Pancreas (tissue), 10 donors: ENCODE measurements at regions not wholly inside any gene's neighbourhood (a gene's known extent, or its start where the extent isn't known, plus 50 kb on each side); places are given as distances from the start of the nearest gene placed in this dataset.

Experiments used
- ATAC-seq, 4 donors: fragments of 200-7000 bp; cut with Tn5 transposase; one replicate each; pipeline versions ENCODE4 v1.8.0 to v1.9.1; 2020; ENCODE audit warnings: mild to moderate bottlenecking in 4 of 4, moderate library complexity in 4 of 4
- DNase-seq, 6 donors: peaks; one replicate each; pipeline ENCODE4 v3.0.0-alpha.2; 2020
- FAIRE-seq: peaks from 2 replicates; lab custom pipeline; 2012; peaks lifted over from hg19 to GRCh38; lab: Jason Lieb, UNC
- H3K27ac ChIP-seq, 4 donors: fragments of 200-600 bp; sonication (generic); 1 replicate in 3 of 4; 2 replicates in 1 of 4; pipeline versions ENCODE4 v1.5.0 to v1.8.0; 2020
- H3K27me3 ChIP-seq, 4 donors: fragments of 200-600 bp; one replicate each; pipeline ENCODE4 v1.8.0; 2021
- H3K36me3 ChIP-seq, 3 donors: fragments of 200-600 bp; sonication (generic) in 1 of 3; one replicate each; pipeline versions ENCODE4 v1.5.0 to v1.8.0; 2020 to 2021
- H3K4me1 ChIP-seq, 3 donors: fragments of 200-600 bp; one replicate each; pipeline ENCODE4 v1.8.0; 2021
- H3K4me3 ChIP-seq, 4 donors: fragments of 200-600 bp; sonication (generic) in 2 of 4; one replicate each; pipeline versions ENCODE4 v1.5.0 to v1.8.0; 2020 to 2021
- H3K9me3 ChIP-seq, 4 donors: fragments of 200-600 bp; one replicate each; pipeline ENCODE4 v1.8.0; 2021
- WGBS, 2 donors: extraction: QIAGEN DNeasy Blood & Tissue Kit; methylation state at CpG; one replicate each; pipeline ENCODE4 v1.1.7; 2013; 5-methylcytosine and 5-hydroxymethylcytosine counted together
- intact Hi-C, 3 donors: fragments of 100-400 bp; cut with DNase I; formaldehyde crosslinking; loops; one replicate each; pipeline versions ENCODE4 v1.11.1 to v1.14.2; 2022
- TF ChIP-seq, protein P1 (sequence below), 4 donors: fragments of 200-600 bp; sonication (generic) in 3 of 4; IDR thresholded peaks; one replicate each; pipeline versions ENCODE4 v1.5.0 to v1.8.0; 2021; ENCODE audit warnings: antibody characterized with exemption in 4 of 4
- donor health status: healthy with polysubstance abuse.
- donor health status: DM: no; HTN: no; CAD: no; lungs with moderate emphysema.
- donor health status: DM: no; HTN: no; CAD: no.
- donor health status: control.
- donor health status: control.
- donor health status: Bipolar disorder and iron deficiency.
- donor health status: DM: yes; HTN: yes; CAD: no.
- donor health status: DM: no; HTN: no; CAD: no.
- donor health status: DM: no; HTN: no; CAD: no.
- donor health status: DM: yes; HTN: yes; CAD: no.

DNA sequence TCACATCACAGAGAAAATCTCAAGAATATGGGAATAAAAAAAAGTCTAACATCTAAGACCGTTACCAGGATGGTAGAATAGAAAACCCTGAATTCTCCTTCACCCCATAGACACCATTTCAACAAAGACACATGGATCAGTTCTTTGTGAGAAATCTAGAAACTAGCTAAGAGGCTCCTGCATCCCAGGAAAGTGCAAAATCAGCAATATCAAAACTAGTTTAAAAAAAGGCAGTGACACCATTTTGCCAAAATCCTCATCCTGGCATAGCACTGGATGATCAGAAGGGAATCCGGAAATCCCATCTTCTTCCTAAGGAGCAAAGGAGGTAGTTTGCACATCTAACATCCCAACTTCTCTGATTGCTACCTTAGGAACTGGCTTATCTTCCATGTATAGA, 88.9 kb upstream of the MAGEE2 start:
- peaks cover 0 to 4% (median 0%) of the 10 kb centered on the region in 4 donors for H3K27me3 ChIP-seq
- TF ChIP-seq, protein P1, sequence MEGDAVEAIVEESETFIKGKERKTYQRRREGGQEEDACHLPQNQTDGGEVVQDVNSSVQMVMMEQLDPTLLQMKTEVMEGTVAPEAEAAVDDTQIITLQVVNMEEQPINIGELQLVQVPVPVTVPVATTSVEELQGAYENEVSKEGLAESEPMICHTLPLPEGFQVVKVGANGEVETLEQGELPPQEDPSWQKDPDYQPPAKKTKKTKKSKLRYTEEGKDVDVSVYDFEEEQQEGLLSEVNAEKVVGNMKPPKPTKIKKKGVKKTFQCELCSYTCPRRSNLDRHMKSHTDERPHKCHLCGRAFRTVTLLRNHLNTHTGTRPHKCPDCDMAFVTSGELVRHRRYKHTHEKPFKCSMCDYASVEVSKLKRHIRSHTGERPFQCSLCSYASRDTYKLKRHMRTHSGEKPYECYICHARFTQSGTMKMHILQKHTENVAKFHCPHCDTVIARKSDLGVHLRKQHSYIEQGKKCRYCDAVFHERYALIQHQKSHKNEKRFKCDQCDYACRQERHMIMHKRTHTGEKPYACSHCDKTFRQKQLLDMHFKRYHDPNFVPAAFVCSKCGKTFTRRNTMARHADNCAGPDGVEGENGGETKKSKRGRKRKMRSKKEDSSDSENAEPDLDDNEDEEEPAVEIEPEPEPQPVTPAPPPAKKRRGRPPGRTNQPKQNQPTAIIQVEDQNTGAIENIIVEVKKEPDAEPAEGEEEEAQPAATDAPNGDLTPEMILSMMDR (IDR thresholded peaks at IDR 0.05): no peak
- H3K27ac ChIP-seq: no peak overlapping the region
- no peak for DNase-seq
- FAIRE-seq: no peak
- no peaks in the 10 kb centered on the region for H3K9me3 ChIP-seq
- H3K4me1 ChIP-seq: no peaks in the 10 kb centered on the region
- ATAC-seq: no peak
- no peak overlapping the region for H3K4me3 ChIP-seq
- 46 to 69% methylated on average over 2 of the region's 2 CpGs for WGBS, 2 donors
- intact Hi-C loops: no loop called here
- no peaks in the 10 kb centered on the region for H3K36me3 ChIP-seq

DNA sequence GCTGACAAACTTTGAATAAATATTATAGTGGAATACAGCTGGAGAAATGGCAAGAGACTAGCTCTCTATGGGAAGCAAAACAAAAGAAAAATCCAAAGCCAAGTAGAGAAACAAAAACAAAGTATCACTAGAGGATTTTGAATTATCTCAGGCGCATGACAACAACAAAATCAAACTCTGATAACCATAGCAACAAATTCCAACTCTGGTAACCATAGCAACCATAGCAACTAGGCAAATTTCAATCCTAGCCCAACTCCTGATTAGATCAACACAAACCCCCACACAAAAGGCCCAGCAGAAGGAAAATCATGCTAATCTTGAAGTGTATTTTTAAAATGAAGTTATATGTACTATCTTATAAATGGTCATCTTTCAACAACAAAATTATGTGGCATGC, 98.4 kb upstream of the MAGEE2 start:
- Histone ChIP-seq H3K9me3 (no peaks in the 10 kb centered on the region), H3K36me3 (no peaks in the 10 kb centered on the region), H3K4me3 (no peak overlapping the region), H3K27ac (no peak overlapping the region), H3K27me3 (no peaks in the 10 kb centered on the region), H3K4me1 (no peaks in the 10 kb centered on the region)
- intact Hi-C loops: no loop called here
- TF ChIP-seq, protein P1 (IDR thresholded peaks at IDR 0.05): peak in 1 of 4 donors; percentile 9
- ATAC-seq (no peak), DNase-seq (no peak), FAIRE-seq (no peak)
- 21 to 33% methylated on average over 1 of the region's 1 CpG for WGBS, 2 donors

DNA sequence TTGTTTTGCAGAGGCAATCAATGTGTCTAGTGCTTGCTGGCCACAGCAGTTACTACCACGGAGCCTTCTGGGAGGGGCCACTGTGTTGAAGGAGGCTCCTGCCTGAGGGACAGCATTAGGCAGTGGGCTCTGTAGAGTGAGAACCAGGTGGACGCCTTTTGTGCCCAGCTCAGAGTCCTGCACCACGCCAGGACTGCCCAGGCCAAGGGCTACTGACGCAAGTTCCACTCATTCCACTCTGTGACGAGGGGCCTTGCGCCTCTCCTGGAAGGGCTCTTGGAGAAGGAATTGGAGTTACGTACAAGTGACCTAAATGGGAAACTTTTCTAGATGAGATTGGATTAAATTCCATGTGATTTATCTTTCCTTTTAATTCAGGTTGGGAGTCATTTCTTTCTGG, 102.8 kb upstream of the MAGEE2 start:
- FAIRE-seq: no peak
- no peaks in the 10 kb centered on the region for H3K27me3 ChIP-seq
- H3K27ac ChIP-seq: no peak overlapping the region
- H3K36me3 ChIP-seq: no peaks in the 10 kb centered on the region
- 64 to 77% methylated on average over 7 of the region's 7 CpGs for WGBS, 2 donors
- intact Hi-C loops: no loop called here
- no peaks in the 10 kb centered on the region for H3K4me1 ChIP-seq
- no peak overlapping the region for H3K4me3 ChIP-seq
- TF ChIP-seq, protein P1 (IDR thresholded peaks at IDR 0.05): no peak
- no peak for ATAC-seq
- no peak for DNase-seq
- H3K9me3 ChIP-seq: no peaks in the 10 kb centered on the region

DNA sequence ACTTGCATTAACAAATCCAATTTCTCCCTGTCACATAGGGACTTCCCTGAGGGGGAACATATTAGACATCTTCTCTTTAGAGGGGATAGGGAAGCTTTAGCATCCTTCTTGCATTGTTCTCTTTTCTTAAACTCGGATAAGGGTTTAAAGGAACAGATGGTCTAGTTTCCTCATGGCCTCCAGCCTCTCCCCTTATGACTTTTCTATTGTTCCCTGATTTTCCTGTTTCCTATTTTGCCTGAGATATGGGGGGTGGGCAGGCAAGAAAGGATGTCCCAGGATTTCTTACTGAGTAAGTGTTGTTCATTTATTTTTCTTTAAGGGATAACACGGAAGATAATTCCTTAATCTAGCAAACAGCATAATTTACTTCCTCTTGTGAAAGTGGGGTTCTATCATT, 107.7 kb upstream of the MAGEE2 start:
- DNase-seq (no peak), FAIRE-seq (no peak), ATAC-seq (no peak)
- TF ChIP-seq, protein P1 (IDR thresholded peaks at IDR 0.05): no peak
- H3K27ac ChIP-seq: no peak overlapping the region
- no peak overlapping the region for H3K4me3 ChIP-seq
- no peaks in the 10 kb centered on the region for H3K4me1 ChIP-seq
- H3K27me3 ChIP-seq: peaks cover 0 to 7% (median 0%) of the 10 kb centered on the region in 4 donors
- 54 to 59% methylated on average over 2 of the region's 2 CpGs for WGBS, 2 donors
- H3K36me3 ChIP-seq: no peaks in the 10 kb centered on the region
- H3K9me3 ChIP-seq: no peaks in the 10 kb centered on the region
- intact Hi-C loops: no loop called here

DNA sequence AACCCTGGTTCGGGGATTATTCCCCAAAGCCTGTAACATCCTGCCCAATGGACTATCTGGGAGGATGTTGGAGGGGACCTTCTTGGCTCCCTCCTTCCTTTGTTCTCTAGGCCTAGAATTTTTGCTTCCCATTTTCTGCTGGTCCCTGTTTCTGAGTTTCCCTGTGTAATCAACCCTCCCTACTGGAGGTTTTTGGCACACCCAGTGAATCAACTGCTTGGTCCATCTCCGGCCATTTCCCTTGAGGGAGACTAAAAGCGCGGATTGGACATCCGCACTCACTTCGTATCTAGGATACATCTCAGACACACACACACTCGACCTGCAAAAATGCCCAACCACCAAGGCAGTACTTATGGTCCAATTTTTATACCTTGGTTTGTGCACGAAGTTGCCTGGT, 108.2 kb upstream of the MAGEE2 start:
- TF ChIP-seq, protein P1 (IDR thresholded peaks at IDR 0.05): no peak
- Histone ChIP-seq H3K27ac (no peak overlapping the region), H3K4me1 (no peaks in the 10 kb centered on the region), H3K4me3 (no peak overlapping the region), H3K36me3 (no peaks in the 10 kb centered on the region), H3K27me3 (peaks cover 0 to 7% (median 0%) of the 10 kb centered on the region in 4 donors), H3K9me3 (no peaks in the 10 kb centered on the region)
- intact Hi-C loops: no loop called here
- ATAC-seq (no peak), FAIRE-seq (no peak), DNase-seq (no peak)
- 72 to 76% methylated on average over 8 of the region's 8 CpGs for WGBS, 2 donors
